Inferior parietal cortex (tissue), 1 donor: ENCODE measurements at regions not wholly inside any gene's neighbourhood (a gene's known extent, or its start where the extent isn't known, plus 50 kb on each side); places are given as distances from the start of the nearest gene placed in this dataset.
"Not testable (repeated sequence)": the region's sequence is repeated elsewhere in the genome, so short reads cannot be mapped to it uniquely, and the experiment has no call there.

Experiments used
- DNase-seq: peaks from one replicate; pipeline ENCODE4 v3.0.0-alpha.2; 2016; ENCODE audit errors: extremely low spot score

- no peak for DNase-seq
These were observed 73.8 kb upstream of the EPCAM start for GRCh38 chr2:47295131-47295980.

- DNase-seq: no peak
These were observed 75.1 kb upstream of the EPCAM start for GRCh38 chr2:47293976-47294375.

GRCh38 chr2:47288864-47289263, 80.2 kb upstream of the EPCAM start:
- no peak for DNase-seq

- no peak for DNase-seq
These were observed 85.5 kb upstream of the EPCAM start for GRCh38 chr2:47283659-47284058.

GRCh38 chr2:47282621-47283272, 86.4 kb upstream of the EPCAM start:
- no peak for DNase-seq

GRCh38 chr2:47279525-47279924, 89.6 kb upstream of the EPCAM start:
- not testable (repeated sequence) for DNase-seq

GRCh38 chr2:47277987-47278386, 91.1 kb upstream of the EPCAM start:
- DNase-seq: no peak

- no peak for DNase-seq
These were observed 91.9 kb upstream of the EPCAM start for GRCh38 chr2:47277187-47277586.

GRCh38 chr2:47276061-47276460, 93.0 kb upstream of the EPCAM start:
- DNase-seq: no peak

- DNase-seq: no peak
These were observed 94.9 kb upstream of the EPCAM start for GRCh38 chr2:47274054-47274782.

GRCh38 chr2:47272905-47273758, 96.0 kb upstream of the EPCAM start:
- no peak for DNase-seq

GRCh38 chr2:47272031-47272864, 95.9 kb upstream of the CALM2 start:
- peak; percentile 56 for DNase-seq

GRCh38 chr2:47271054-47272000, 95.0 kb upstream of the CALM2 start:
- DNase-seq: no peak

GRCh38 chr2:47270421-47270820, 94.1 kb upstream of the CALM2 start:
- no peak for DNase-seq

- no peak for DNase-seq
These were observed 93.3 kb upstream of the CALM2 start for GRCh38 chr2:47269316-47270232.

GRCh38 chr2:47267711-47268086, 91.4 kb upstream of the CALM2 start:
- DNase-seq: no peak

- DNase-seq: no peak
These were observed 90.8 kb upstream of the CALM2 start for GRCh38 chr2:47266939-47267710.

- DNase-seq: no peak
These were observed 89.5 kb upstream of the CALM2 start for GRCh38 chr2:47265751-47266231.
